ENCODE measurements at regions not wholly inside any gene's neighbourhood (a gene's known extent, or its start where the extent isn't known, plus 50 kb on each side); places are given as distances from the start of the nearest gene placed in this dataset.

DNA sequence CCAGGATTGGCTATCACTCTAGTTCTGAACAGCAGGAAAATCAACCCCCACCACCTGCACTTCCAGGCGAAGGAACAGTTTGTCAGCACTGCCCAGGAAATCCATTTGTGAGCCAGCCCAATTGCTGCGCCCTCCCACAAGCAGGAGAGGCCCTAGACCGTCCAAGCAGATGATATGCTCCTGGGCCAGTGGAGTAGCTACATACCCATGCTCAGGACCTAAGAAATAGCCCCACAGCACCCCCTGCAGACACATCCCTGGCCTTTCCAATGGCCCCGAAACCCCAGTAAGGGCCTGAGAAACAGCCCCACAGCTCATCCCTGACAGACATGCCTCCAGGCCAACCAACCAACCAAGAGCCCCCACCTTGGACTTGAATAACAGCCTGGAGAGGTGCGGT lies 111.5 kb upstream of the ZC3H11B start:
- Histone ChIP-seq H3K27me3 (no peaks in the 10 kb centered on the region), H3K27ac (no peak overlapping the region), H3K36me3 (no peaks in the 10 kb centered on the region), H3K4me1 (no peaks in the 10 kb centered on the region), H3K4me3 (no peak overlapping the region), H3K9me3 (peaks cover 0 to 24% of the 10 kb centered on the region in 2 donors)
- DNase-seq (ENCODE audit: low spot score), result no peak
- no peak for TF ChIP-seq CTCF (IDR thresholded peaks at IDR 0.05)

GRCh38 chr1:219717536-219717935 lies 104.6 kb upstream of the ZC3H11B start:
- Histone ChIP-seq H3K27me3 (no peaks in the 10 kb centered on the region), H3K9me3 (no peaks in the 10 kb centered on the region), H3K36me3 (no peaks in the 10 kb centered on the region), H3K27ac (no peak overlapping the region), H3K4me1 (no peaks in the 10 kb centered on the region), H3K4me3 (no peak overlapping the region)
- DNase-seq (ENCODE audit: low spot score), result no peak
- no peak for TF ChIP-seq CTCF (IDR thresholded peaks at IDR 0.05)

GRCh38 chr1:219716611-219717114 lies 103.8 kb upstream of the ZC3H11B start:
- Histone ChIP-seq H3K9me3 (no peaks in the 10 kb centered on the region), H3K4me1 (no peaks in the 10 kb centered on the region), H3K27ac (no peak overlapping the region), H3K4me3 (no peak overlapping the region), H3K36me3 (no peaks in the 10 kb centered on the region), H3K27me3 (no peaks in the 10 kb centered on the region)
- TF ChIP-seq CTCF (IDR thresholded peaks at IDR 0.05), result no peak
- DNase-seq (ENCODE audit: low spot score), result no peak

- no peak overlapping the region for H3K27ac ChIP-seq
- H3K36me3 ChIP-seq, result no peaks in the 10 kb centered on the region
- DNase-seq (ENCODE audit: low spot score), result no peak
- no peak overlapping the region for H3K4me3 ChIP-seq
- TF ChIP-seq CTCF (IDR thresholded peaks at IDR 0.05), result no peak
- H3K9me3 ChIP-seq, result no peaks in the 10 kb centered on the region
- H3K27me3 ChIP-seq, result no peaks in the 10 kb centered on the region
- H3K4me1 ChIP-seq, result no peaks in the 10 kb centered on the region
Observed at GRCh38 chr1:219713981-219714381, 101.1 kb upstream of the ZC3H11B start.

DNA sequence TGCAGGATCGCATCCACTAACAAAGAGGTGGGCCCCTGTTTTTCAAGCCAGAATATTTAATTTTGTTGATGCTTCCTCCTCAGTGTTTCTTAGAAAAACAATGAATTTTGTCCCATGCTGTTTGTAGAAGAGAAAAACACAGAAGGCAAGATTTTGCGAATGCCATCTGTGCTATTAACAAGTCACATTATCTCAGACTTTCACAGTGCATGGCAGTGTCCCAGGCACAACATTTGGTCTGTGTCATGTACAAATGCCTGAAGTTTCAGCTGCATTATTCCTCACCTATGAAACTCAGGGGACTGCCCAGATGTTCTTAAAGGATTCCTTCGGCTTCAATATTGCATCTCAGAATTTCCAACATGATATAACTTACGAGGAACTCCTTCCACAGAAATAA lies 99.6 kb upstream of the ZC3H11B start:
- H3K9me3 ChIP-seq, result no peaks in the 10 kb centered on the region
- no peak overlapping the region for H3K27ac ChIP-seq
- H3K4me1 ChIP-seq, result no peaks in the 10 kb centered on the region
- no peaks in the 10 kb centered on the region for H3K36me3 ChIP-seq
- H3K4me3 ChIP-seq, result no peak overlapping the region
- H3K27me3 ChIP-seq, result no peaks in the 10 kb centered on the region
- TF ChIP-seq CTCF (IDR thresholded peaks at IDR 0.05), result no peak
- no peak for DNase-seq (ENCODE audit: low spot score)

- Histone ChIP-seq H3K27ac (no peak overlapping the region), H3K9me3 (no peaks in the 10 kb centered on the region), H3K4me3 (no peak overlapping the region), H3K27me3 (no peaks in the 10 kb centered on the region), H3K4me1 (no peaks in the 10 kb centered on the region), H3K36me3 (no peaks in the 10 kb centered on the region)
- no peak for DNase-seq (ENCODE audit: low spot score)
- no peak for TF ChIP-seq CTCF (IDR thresholded peaks at IDR 0.05)
Observed at GRCh38 chr1:219710529-219711194, 97.8 kb upstream of the ZC3H11B start.
